H1 (cell line): ENCODE measurements at regions not wholly inside any gene's neighbourhood (a gene's known extent, or its start where the extent isn't known, plus 50 kb on each side); places are given as distances from the start of the nearest gene placed in this dataset.

Source experiments
- CTCF ChIA-PET: fragments of 300-600 bp; sonication (Branson Sonifier 250); formaldehyde crosslinking; loops from one replicate; lab custom pipeline; 2021; ENCODE audit not compliant: partially characterized antibody; lab: Charles Lee
- POLR2A ChIA-PET: fragments of 300-600 bp; sonication (Branson Sonifier 250); formaldehyde crosslinking; loops from one replicate; lab custom pipeline; 2021; ENCODE audit warnings: inconsistent platforms; ENCODE audit not compliant: partially characterized antibody; lab: Charles Lee
- DNase-seq, 2 experiments: peaks; one replicate each; pipeline versions ENCODE4 v3.0.0 to v3.0.0-alpha.2; 2010 to 2022; ENCODE audit warnings: low spot score in 2 of 2, low read depth in 1 of 2, mixed read lengths in 1 of 2
- FAIRE-seq: peaks from 2 replicates; lab custom pipeline; 2011; peaks lifted over from hg19 to GRCh38; lab: Jason Lieb, UNC
- H2AFZ ChIP-seq: 2 replicates; pipeline ENCODE4 v1.8.1; 2012; ENCODE audit warnings: low read length, inconsistent platforms
- H2AK5ac ChIP-seq: 2 replicates; pipeline ENCODE4 v1.6.1; 2013; ENCODE audit warnings: low read depth, low read length
- H2BK120ac ChIP-seq: replicated peaks from 2 replicates; pipeline ENCODE3; 2013; ENCODE audit warnings: low read depth, low read length, inconsistent platforms
- H2BK12ac ChIP-seq: 2 replicates; pipeline ENCODE4 v1.6.1; 2013; ENCODE audit warnings: low read depth, low read length
- H2BK15ac ChIP-seq: 2 replicates; pipeline ENCODE4 v1.6.1; 2013; ENCODE audit warnings: low read length
- H2BK20ac ChIP-seq: 2 replicates; pipeline ENCODE4 v1.6.1; 2013; ENCODE audit warnings: low read length
- H2BK5ac ChIP-seq: 2 replicates; pipeline ENCODE4 v1.6.1; 2013; ENCODE audit warnings: low read depth, low read length
- H3K14ac ChIP-seq: 2 replicates; pipeline ENCODE4 v1.6.1; 2013; ENCODE audit warnings: inconsistent platforms; ENCODE audit not compliant: insufficient read length
- H3K18ac ChIP-seq: 2 replicates; pipeline ENCODE4 v1.6.1; 2013; ENCODE audit warnings: low read length; ENCODE audit errors: extremely low read depth
- H3K23ac ChIP-seq: 2 replicates; pipeline ENCODE4 v1.6.1; 2013; ENCODE audit warnings: inconsistent platforms; ENCODE audit not compliant: insufficient read length
- H3K23me2 ChIP-seq: 2 replicates; pipeline ENCODE4 v1.6.1; 2013; ENCODE audit warnings: low read depth, low read length
- H3K27ac ChIP-seq: 2 replicates; pipeline ENCODE4 v1.6.1; 2011; ENCODE audit warnings: low read depth, low read length, inconsistent platforms
- H3K27me3 ChIP-seq, 4 experiments: replicated peaks in 1 of 4; 1 replicate in 1 of 4; 2 replicates in 3 of 4; pipeline versions ENCODE4 v1.6.1 to v1.8.1; 2011 to 2013; ENCODE audit warnings: low read length in 3 of 4, mild to moderate bottlenecking in 3 of 4, inconsistent platforms in 2 of 4, mixed read lengths in 2 of 4, moderate library complexity in 1 of 4; ENCODE audit not compliant: control insufficient read depth in 3 of 4, insufficient read depth in 3 of 4; ENCODE audit errors: extremely low read depth in 1 of 4
- H3K36me3 ChIP-seq, 4 experiments: 2 replicates each; pipeline versions ENCODE4 v1.6.1 to v1.8.1; 2011 to 2013; ENCODE audit warnings: mild to moderate bottlenecking in 4 of 4, low read length in 3 of 4, moderate library complexity in 2 of 4, control low read depth in 1 of 4, inconsistent platforms in 1 of 4; ENCODE audit not compliant: insufficient read depth in 4 of 4, control insufficient read depth in 2 of 4
- H3K4ac ChIP-seq: replicated peaks from 2 replicates; pipeline ENCODE3; 2013; ENCODE audit warnings: low read length, low read depth, mixed read lengths, inconsistent platforms; ENCODE audit not compliant: insufficient read length
- H3K4me1 ChIP-seq, 4 experiments: replicated peaks in 1 of 4; 1 replicate in 1 of 4; 2 replicates in 3 of 4; pipeline versions ENCODE4 v1.6.1 to v1.8.1; 2011 to 2013; ENCODE audit warnings: low read length in 3 of 4, inconsistent platforms in 2 of 4, mixed read lengths in 1 of 4; ENCODE audit not compliant: insufficient read depth in 4 of 4, control insufficient read depth in 3 of 4
- H3K4me2 ChIP-seq, 2 experiments: 2 replicates each; pipeline versions ENCODE4 v1.6.1 to v1.8.1; 2011 to 2013; ENCODE audit warnings: low read depth in 2 of 2, low read length in 2 of 2, control low read depth in 1 of 2, inconsistent platforms in 1 of 2, mild to moderate bottlenecking in 1 of 2; ENCODE audit not compliant: insufficient read depth in 1 of 2
- H3K4me3 ChIP-seq, 4 experiments: fragments of 200-600, 300-600 bp in 1 of 4; sonication (generic), shearing (Covaris generic), sonication (Bioruptor Twin) in 1 of 4; 2 replicates each; pipeline versions ENCODE4 v1.5.1 to v1.8.1; 2011 to 2016; ENCODE audit warnings: low read length in 4 of 4, low read depth in 3 of 4, control low read depth in 2 of 4, inconsistent platforms in 2 of 4, mild to moderate bottlenecking in 2 of 4, mixed read lengths in 1 of 4, moderate library complexity in 1 of 4; ENCODE audit not compliant: insufficient read depth in 2 of 4; ENCODE audit errors: extremely low read depth in 1 of 4
- H3K56ac ChIP-seq: replicated peaks from 2 replicates; pipeline ENCODE3; 2013; ENCODE audit warnings: low read depth, mild to moderate bottlenecking, mixed read lengths, low read length, inconsistent platforms; ENCODE audit not compliant: insufficient read length
- H3K79me1 ChIP-seq: 2 replicates; pipeline ENCODE4 v1.6.1; 2013; ENCODE audit warnings: low read depth, low read length, control low read depth
- H3K79me2 ChIP-seq, 2 experiments: 2 replicates each; pipeline versions ENCODE4 v1.6.1 to v1.8.1; 2012 to 2013; ENCODE audit warnings: low read length in 2 of 2, mild to moderate bottlenecking in 2 of 2, inconsistent platforms in 1 of 2; ENCODE audit not compliant: insufficient read depth in 2 of 2, control insufficient read depth in 1 of 2
- H3K9ac ChIP-seq, 4 experiments: replicated peaks in 1 of 4; 1 replicate in 1 of 4; 2 replicates in 3 of 4; pipeline versions ENCODE4 v1.6.1 to v1.8.1; 2011 to 2013; ENCODE audit warnings: low read depth in 3 of 4, low read length in 3 of 4, control low read depth in 2 of 4, mild to moderate bottlenecking in 2 of 4, moderate library complexity in 2 of 4, inconsistent platforms in 1 of 4; ENCODE audit errors: extremely low read depth in 1 of 4
- H3K9me3 ChIP-seq, 2 experiments: 2 replicates each; pipeline versions ENCODE4 v1.6.1 to v1.8.1; 2012 to 2013; ENCODE audit warnings: mild to moderate bottlenecking in 2 of 2, moderate library complexity in 2 of 2, control low read depth in 1 of 2, inconsistent platforms in 1 of 2, low read depth in 1 of 2, low read length in 1 of 2, mixed read lengths in 1 of 2; ENCODE audit not compliant: insufficient read depth in 2 of 2
- H4K20me1 ChIP-seq, 2 experiments: replicated peaks in 1 of 2; 2 replicates each; pipeline versions ENCODE3 to v1.8.1; 2011 to 2013; ENCODE audit warnings: inconsistent platforms in 2 of 2, low read length in 2 of 2, mild to moderate bottlenecking in 1 of 2; ENCODE audit not compliant: insufficient read depth in 2 of 2, control insufficient read depth in 1 of 2
- H4K5ac ChIP-seq: 2 replicates; pipeline ENCODE4 v1.6.1; 2013; ENCODE audit warnings: low read length, low read depth, mixed read lengths, inconsistent platforms; ENCODE audit not compliant: insufficient read length
- H4K8ac ChIP-seq: 2 replicates; pipeline ENCODE4 v1.8.0; 2013; ENCODE audit warnings: mild to moderate bottlenecking, moderate library complexity, low read length, inconsistent platforms; ENCODE audit not compliant: insufficient read depth; ENCODE audit errors: extremely low read depth
- H4K91ac ChIP-seq: replicated peaks from 2 replicates; pipeline ENCODE3; 2013; ENCODE audit warnings: low read length, mixed read lengths, inconsistent platforms; ENCODE audit not compliant: insufficient read length
- ASH2L ChIP-seq: fragments of 200-600, 300-600 bp; sonication (generic); IDR thresholded peaks from one replicate; pipeline ENCODE4 v1.7.1; 2017; ENCODE audit warnings: low read length
- BCL11A ChIP-seq, 2 experiments: IDR thresholded peaks; one replicate each; pipeline ENCODE4 v1.6.1; 2011; ENCODE audit warnings: low read depth in 2 of 2, low read length in 2 of 2, mild to moderate bottlenecking in 2 of 2
- CTBP2 ChIP-seq: IDR thresholded peaks from 2 replicates; pipeline ENCODE4 v1.7.0; 2011; ENCODE audit warnings: borderline replicate concordance, mild to moderate bottlenecking, moderate library complexity, mixed read lengths, low read length; ENCODE audit not compliant: insufficient read depth, insufficient read length
- GTF2F1 ChIP-seq: IDR thresholded peaks from 2 replicates; pipeline ENCODE4 v1.6.1; 2012; ENCODE audit warnings: low read depth, low read length, improper control_type of control experiment, borderline replicate concordance
- HDAC2 ChIP-seq, 2 experiments: fragments of 300-600 bp in 1 of 2; sonication (generic) in 1 of 2; IDR thresholded peaks; 2 replicates each; pipeline ENCODE4 v1.6.1; 2011 to 2012; ENCODE audit warnings: low read depth in 2 of 2, low read length in 2 of 2, mild to moderate bottlenecking in 2 of 2, moderate library complexity in 2 of 2, borderline replicate concordance in 1 of 2, inconsistent platforms in 1 of 2
- KDM5A ChIP-seq: fragments of 200-600 bp; IDR thresholded peaks from 2 replicates; pipeline ENCODE4 v1.7.1; 2012; ENCODE audit warnings: mild to moderate bottlenecking, low read length, inconsistent platforms, mixed read lengths
- POLR2A ChIP-seq, 2 experiments: IDR thresholded peaks; 1 replicate in 1 of 2; 2 replicates in 1 of 2; pipeline ENCODE4 v1.6.1; 2011; ENCODE audit warnings: low read depth in 2 of 2, low read length in 2 of 2, mild to moderate bottlenecking in 2 of 2; ENCODE audit errors: control extremely low read depth in 1 of 2
- SP4 ChIP-seq: IDR thresholded peaks from 2 replicates; pipeline ENCODE4 v1.6.1; 2012; ENCODE audit warnings: low read length, inconsistent platforms
- WGBS, 2 experiments: shearing (Covaris generic) in 1 of 2; methylation state at CpG; one replicate each; pipeline versions ENCODE4 v1.1.6 to v1.1.7; 2013 to 2015; ENCODE audit warnings: low lambda C conversion rate in 2 of 2, mixed read lengths in 2 of 2, inconsistent platforms in 1 of 2, low coverage in 1 of 2, missing lambda C conversion rate in 1 of 2; ENCODE audit not compliant: insufficient replicate concordance in 2 of 2, insufficient coverage in 1 of 2, insufficient read length in 1 of 2; ENCODE audit errors: extremely low coverage in 1 of 2, missing lambda C conversion rate in 1 of 2; 5-methylcytosine and 5-hydroxymethylcytosine counted together
- TF ChIP-seq, protein P1 (sequence below): IDR thresholded peaks from 2 replicates; pipeline ENCODE4 v1.6.1; 2012; ENCODE audit warnings: inconsistent platforms
- TF ChIP-seq, protein P2 (sequence below), 3 experiments: IDR thresholded peaks; 1 replicate in 2 of 3; 2 replicates in 1 of 3; pipeline versions ENCODE4 v1.5.1 to v1.6.1; 2011; ENCODE audit warnings: low read length in 3 of 3, mild to moderate bottlenecking in 3 of 3, inconsistent platforms in 2 of 3, low read depth in 1 of 3, moderate library complexity in 1 of 3; ENCODE audit not compliant: insufficient read depth in 1 of 3; ENCODE audit errors: control extremely low read depth in 1 of 3

DNA sequence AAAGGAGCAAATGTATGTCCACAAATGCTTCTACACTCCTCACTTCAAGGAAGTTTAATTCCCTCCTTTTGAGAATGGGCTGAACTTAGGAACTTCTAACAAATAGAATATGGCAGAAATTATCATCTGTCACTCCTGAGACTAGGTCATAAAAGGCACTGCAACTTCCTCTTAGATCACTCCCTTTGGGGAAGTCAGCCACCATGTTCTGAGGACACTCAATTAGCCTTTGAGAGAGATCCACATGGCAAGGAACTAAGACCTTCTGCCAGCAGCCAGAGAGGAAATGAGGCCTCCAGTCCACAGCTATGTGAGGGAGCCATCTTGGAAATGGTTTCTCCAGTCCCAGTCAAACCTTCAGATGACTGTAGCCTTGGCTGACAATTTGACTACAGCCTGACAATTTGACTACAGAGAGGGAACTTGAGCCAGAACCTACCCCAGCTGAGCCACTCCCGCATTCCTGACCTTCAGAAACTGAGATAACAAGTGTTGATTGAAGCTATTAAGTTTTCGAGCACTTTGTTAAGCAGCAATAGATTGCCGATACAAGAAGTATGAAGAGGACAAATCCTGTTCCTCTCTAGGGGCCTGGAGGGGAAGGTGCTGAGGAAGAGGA, 113.4 kb upstream of the SEC14L1 start:
- no peak overlapping the region for H2BK20ac ChIP-seq
- no peaks in the 10 kb centered on the region for H4K20me1 ChIP-seq
- H3K27me3 ChIP-seq = no peaks in the 10 kb centered on the region; a peak in 1 of 7 replicates
- ChIA-PET POLR2A (no interaction called here), CTCF (interaction anchor here (2.4 kb wide), 1 partner anchor 29 kb away, joined by 7 read pairs; no protein-coding TSS in a partner anchor)
- H3K27ac ChIP-seq = no peak overlapping the region
- no peak overlapping the region for H2BK120ac ChIP-seq
- H2BK12ac ChIP-seq = no peak overlapping the region
- no peak overlapping the region for H2BK15ac ChIP-seq
- H2AK5ac ChIP-seq = no peak overlapping the region
- H3K36me3 ChIP-seq = no peaks in the 10 kb centered on the region
- no peak overlapping the region for H2BK5ac ChIP-seq
- H3K79me1 ChIP-seq = no peaks in the 10 kb centered on the region
- H3K4me1 ChIP-seq = no peaks in the 10 kb centered on the region
- WGBS, 2 experiments = 91% methylated on average over 3 of the region's 3 CpGs; no CpG with 5 or more reads in 1 of the 2 experiments
- no peak overlapping the region for H3K4me2 ChIP-seq
- no peak overlapping the region; a peak in 2 of 7 replicates for H3K9ac ChIP-seq
- H4K8ac ChIP-seq = no peak overlapping the region
- no peak overlapping the region for H3K4ac ChIP-seq
- H2AFZ ChIP-seq = no peak overlapping the region
- H4K91ac ChIP-seq = no peak overlapping the region
- H3K9me3 ChIP-seq = peaks cover 4 to 6% of the 10 kb centered on the region in 2 experiments
- no peak overlapping the region for H4K5ac ChIP-seq
- DNase-seq = no peak
- H3K14ac ChIP-seq = no peak overlapping the region
- no peak overlapping the region for H3K23ac ChIP-seq
- no peak overlapping the region for H3K56ac ChIP-seq
- no peaks in the 10 kb centered on the region for H3K79me2 ChIP-seq
- H3K23me2 ChIP-seq = no peaks in the 10 kb centered on the region
- H3K18ac ChIP-seq = no peak overlapping the region
- FAIRE-seq = no peak
- H3K4me3 ChIP-seq = no peak overlapping the region
- TF ChIP-seq POLR2A (IDR thresholded peaks at IDR 0.05; ENCODE audit: control extremely low read depth in 1 of 2, low read depth in 2 of 2, low read length in 2 of 2) (no peak), CTBP2 (no peak), BCL11A (IDR thresholded peaks at IDR 0.05; ENCODE audit: low read depth in 2 of 2, low read length in 2 of 2) (no peak), GTF2F1 (no peak), HDAC2 (IDR thresholded peaks at IDR 0.05; ENCODE audit: borderline replicate concordance in 1 of 2, low read depth in 2 of 2, low read length in 2 of 2) (no peak), ASH2L (no peak), SP4 (no peak), KDM5A (no peak)
- TF ChIP-seq, protein P1, sequence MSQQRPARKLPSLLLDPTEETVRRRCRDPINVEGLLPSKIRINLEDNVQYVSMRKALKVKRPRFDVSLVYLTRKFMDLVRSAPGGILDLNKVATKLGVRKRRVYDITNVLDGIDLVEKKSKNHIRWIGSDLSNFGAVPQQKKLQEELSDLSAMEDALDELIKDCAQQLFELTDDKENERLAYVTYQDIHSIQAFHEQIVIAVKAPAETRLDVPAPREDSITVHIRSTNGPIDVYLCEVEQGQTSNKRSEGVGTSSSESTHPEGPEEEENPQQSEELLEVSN = no peak
- TF ChIP-seq, protein P2, sequence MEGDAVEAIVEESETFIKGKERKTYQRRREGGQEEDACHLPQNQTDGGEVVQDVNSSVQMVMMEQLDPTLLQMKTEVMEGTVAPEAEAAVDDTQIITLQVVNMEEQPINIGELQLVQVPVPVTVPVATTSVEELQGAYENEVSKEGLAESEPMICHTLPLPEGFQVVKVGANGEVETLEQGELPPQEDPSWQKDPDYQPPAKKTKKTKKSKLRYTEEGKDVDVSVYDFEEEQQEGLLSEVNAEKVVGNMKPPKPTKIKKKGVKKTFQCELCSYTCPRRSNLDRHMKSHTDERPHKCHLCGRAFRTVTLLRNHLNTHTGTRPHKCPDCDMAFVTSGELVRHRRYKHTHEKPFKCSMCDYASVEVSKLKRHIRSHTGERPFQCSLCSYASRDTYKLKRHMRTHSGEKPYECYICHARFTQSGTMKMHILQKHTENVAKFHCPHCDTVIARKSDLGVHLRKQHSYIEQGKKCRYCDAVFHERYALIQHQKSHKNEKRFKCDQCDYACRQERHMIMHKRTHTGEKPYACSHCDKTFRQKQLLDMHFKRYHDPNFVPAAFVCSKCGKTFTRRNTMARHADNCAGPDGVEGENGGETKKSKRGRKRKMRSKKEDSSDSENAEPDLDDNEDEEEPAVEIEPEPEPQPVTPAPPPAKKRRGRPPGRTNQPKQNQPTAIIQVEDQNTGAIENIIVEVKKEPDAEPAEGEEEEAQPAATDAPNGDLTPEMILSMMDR (IDR thresholded peaks at IDR 0.05; ENCODE audit: control extremely low read depth in 1 of 3, insufficient read depth in 1 of 3, low read depth in 1 of 3, low read length in 3 of 3) = no peak
